ENCODE measurements at regions not wholly inside any gene's neighbourhood (a gene's known extent, or its start where the extent isn't known, plus 50 kb on each side); places are given as distances from the start of the nearest gene placed in this dataset.
A peak's percentile ranks its signal among the peaks of the same experiment; 100 is the strongest.

DNA sequence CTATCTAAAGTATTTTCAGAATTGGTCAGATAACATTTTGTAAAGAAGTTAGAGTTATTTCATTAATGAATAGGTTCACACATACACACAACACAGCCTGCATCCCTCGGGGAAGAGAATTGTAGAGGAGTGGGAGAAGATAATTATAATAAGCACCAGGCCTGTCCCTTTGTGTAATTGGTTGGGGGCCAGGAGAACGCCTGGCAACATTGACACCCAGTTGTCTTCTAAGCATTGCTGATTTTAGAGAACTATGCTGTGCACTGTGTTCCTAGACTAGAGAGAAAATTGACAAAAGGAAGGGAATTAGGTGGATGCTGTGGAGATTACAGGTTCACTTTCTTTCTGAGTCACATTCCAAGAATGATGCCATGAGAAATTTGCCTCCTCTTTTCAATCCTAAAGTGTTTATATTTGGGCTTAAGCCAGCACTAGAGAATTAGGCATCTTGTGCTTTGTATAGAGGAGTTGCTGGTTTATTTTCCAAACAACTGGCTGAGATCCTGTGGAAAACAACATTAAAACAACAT lies 247.6 kb downstream of the COX7C start:
- no peak for TF ChIP-seq CTCF (IDR thresholded peaks at IDR 0.05; ENCODE audit: insufficient read depth, low read depth, low read length)
- peak; percentile 2 for DNase-seq (ENCODE audit: low read depth)
- H3K4me3 ChIP-seq (ENCODE audit: low read depth, low read length): no peak overlapping the region

DNA sequence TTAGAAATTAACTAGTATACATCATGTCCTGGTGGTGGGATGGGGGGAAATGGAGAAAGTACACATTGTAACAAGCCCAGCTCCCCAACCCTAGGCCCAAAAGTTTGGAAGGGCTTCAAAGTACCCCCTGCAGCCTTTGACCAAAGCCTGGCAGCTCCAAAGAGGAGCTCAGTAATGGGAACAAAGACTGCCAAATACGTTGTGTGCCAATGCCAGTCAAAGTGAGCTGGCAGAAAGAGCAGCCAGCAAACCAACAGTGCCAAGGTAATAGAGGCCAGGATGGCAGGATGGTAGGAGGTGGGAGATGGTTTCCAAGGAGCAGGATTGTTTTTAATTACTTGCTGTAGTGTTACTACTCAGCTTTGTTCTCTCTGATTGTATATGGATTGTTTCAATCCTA lies 248.3 kb downstream of the COX7C start:
- no peak for DNase-seq (ENCODE audit: low read depth)
- TF ChIP-seq CTCF (IDR thresholded peaks at IDR 0.05; ENCODE audit: insufficient read depth, low read depth, low read length): no peak
- no peak overlapping the region for H3K4me3 ChIP-seq (ENCODE audit: low read depth, low read length)

- no peak for DNase-seq (ENCODE audit: low read depth)
- no peak overlapping the region for H3K4me3 ChIP-seq (ENCODE audit: low read depth, low read length)
- no peak for TF ChIP-seq CTCF (IDR thresholded peaks at IDR 0.05; ENCODE audit: insufficient read depth, low read depth, low read length)
These were observed 251.5 kb downstream of the COX7C start for GRCh38 chr5:86869268-86869667.

DNA sequence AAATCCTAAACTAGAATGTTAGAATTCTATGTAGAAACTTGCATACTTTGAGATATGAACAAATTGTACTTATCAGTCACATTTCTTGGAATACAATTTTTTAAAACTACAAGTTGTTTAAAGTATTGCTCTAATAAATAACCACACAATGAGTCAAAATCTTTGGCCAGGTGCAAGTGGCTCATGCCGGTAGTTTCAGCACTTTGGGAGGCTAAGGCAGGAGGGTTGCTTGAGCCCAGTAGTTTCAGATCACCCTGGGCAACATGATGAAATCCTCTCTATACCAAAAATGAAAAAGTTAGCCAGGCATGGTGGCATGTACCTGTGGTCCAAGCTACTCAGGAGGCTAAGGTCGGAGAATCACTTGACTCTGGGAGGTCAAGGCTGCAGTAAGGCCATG lies 257.8 kb downstream of the COX7C start:
- H3K4me3 ChIP-seq (ENCODE audit: low read depth, low read length): no peak overlapping the region
- TF ChIP-seq CTCF (IDR thresholded peaks at IDR 0.05; ENCODE audit: insufficient read depth, low read depth, low read length): no peak
- DNase-seq (ENCODE audit: low read depth): no peak

DNA sequence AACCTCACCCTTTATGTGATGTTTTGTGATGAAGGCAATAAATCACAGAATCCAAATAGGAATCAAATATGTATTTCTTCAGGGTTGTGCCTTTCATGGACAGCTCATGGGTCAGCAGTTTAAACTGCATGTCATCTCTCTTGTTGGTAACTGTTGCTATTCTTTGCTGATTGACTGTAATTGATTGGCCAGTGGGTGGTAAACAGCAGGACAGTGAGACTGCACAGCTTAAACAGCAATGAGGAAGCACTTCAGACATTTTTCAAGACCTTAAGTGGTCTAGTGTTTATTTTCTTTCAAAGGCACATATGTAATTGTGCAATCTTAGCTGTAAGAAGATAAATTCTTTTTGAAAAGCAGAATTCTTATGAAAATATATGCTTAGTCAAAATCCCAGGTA lies 260.5 kb downstream of the COX7C start:
- TF ChIP-seq CTCF (IDR thresholded peaks at IDR 0.05; ENCODE audit: insufficient read depth, low read depth, low read length): no peak
- H3K4me3 ChIP-seq (ENCODE audit: low read depth, low read length): no peak overlapping the region
- DNase-seq (ENCODE audit: low read depth): no peak

DNA sequence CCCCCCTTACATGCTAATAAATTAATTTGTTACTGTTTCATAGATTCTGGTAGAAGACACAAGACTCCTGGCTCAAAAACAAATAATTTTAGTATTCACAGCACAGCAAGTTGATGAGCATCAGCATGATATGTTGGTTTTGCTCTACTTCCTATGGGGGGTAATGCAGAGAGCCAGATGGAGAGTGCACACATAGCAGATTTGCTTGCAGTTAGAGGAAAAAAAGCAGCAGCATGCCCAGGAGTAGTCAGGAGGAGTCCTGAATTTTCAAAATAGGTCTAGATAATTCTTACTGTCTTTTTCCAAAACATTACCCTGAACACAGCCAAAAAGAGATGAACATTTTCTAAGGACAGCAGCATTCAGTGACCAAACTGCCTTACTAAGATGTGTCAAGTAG lies 261.3 kb downstream of the COX7C start:
- H3K4me3 ChIP-seq (ENCODE audit: low read depth, low read length): no peak overlapping the region
- no peak for DNase-seq (ENCODE audit: low read depth)
- no peak for TF ChIP-seq CTCF (IDR thresholded peaks at IDR 0.05; ENCODE audit: insufficient read depth, low read depth, low read length)

GRCh38 chr5:86880344-86880743 lies 262.6 kb downstream of the COX7C start:
- no peak for TF ChIP-seq CTCF (IDR thresholded peaks at IDR 0.05; ENCODE audit: insufficient read depth, low read depth, low read length)

More at GRCh38 chr5:86880344-86880743, 262.6 kb downstream of the COX7C start:
- no peak overlapping the region for H3K4me3 ChIP-seq (ENCODE audit: low read depth, low read length)
- DNase-seq (ENCODE audit: low read depth): no peak

Measured in fibroblast of villous mesenchyme (primary cell).